ENCODE measurements at regions not wholly inside any gene's neighbourhood (a gene's known extent, or its start where the extent isn't known, plus 50 kb on each side); places are given as distances from the start of the nearest gene placed in this dataset.

DNA sequence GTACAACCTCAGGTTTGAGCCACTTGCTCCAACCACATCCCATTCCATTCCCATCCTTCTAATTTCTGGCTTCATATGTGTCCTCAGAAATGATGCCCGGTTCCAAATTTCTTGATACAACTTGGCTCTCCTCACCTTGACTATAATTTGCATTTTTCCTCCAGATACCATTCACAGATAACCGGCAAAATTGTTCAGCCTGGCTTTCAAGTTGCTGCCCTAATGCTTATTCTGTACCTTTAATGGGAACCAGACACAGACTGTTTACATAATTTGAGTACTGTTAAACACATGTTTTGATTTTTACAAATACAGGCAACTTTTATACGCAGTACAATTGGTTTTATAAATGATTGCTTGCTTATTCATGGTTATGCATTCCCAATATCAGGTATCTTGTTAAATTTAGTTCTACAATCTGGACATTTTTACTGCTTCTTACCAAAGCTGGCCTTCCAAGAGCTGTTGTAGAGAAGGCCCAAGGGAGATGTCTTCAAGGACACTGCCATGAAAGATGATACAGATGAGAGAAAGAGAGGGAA is 649.5 kb upstream of the CAMK1G start:
- intact Hi-C loops (cut with micrococcal nuclease) = no loop called here
- Mint-ChIP-seq H3K27me3 (ENCODE audit: low read depth in 3 of 3) (peaks cover 0 to 2% (median 0%) of the 10 kb centered on the region in 3 donors), H3K9me3 (peaks cover 0 to 4% (median 2%) of the 10 kb centered on the region in 7 donors), H3K4me3 (no peak overlapping the region), H3K36me3 (no peaks in the 10 kb centered on the region), H3K4me1 (no peaks in the 10 kb centered on the region), H3K27ac (no peak overlapping the region)
- no peak overlapping the region for H3K9ac ChIP-seq (ENCODE audit: insufficient read depth, low read length, poor library complexity, severe bottlenecking)
- WGBS (ENCODE audit: insufficient coverage) = 100% methylated on average over 1 of the region's 3 CpGs
- no peaks in the 10 kb centered on the region for H3K27me3 ChIP-seq (ENCODE audit: control insufficient read depth in 2 of 2, insufficient read depth in 2 of 2, low read length in 2 of 2)
- H3K79me2 ChIP-seq (ENCODE audit: insufficient read depth, low read length) = no peaks in the 10 kb centered on the region
- no peaks in the 10 kb centered on the region for H3K36me3 ChIP-seq (replicated peaks in 1 of 2; ENCODE audit: control insufficient read depth in 1 of 2, insufficient read depth in 2 of 2, low read length in 2 of 2)
- no peaks in the 10 kb centered on the region for H3K4me1 ChIP-seq (ENCODE audit: control insufficient read depth in 1 of 2, insufficient read depth in 2 of 2, low read length in 2 of 2)
- H4K20me1 ChIP-seq (ENCODE audit: insufficient read depth, low read length) = no peaks in the 10 kb centered on the region
- H2AFZ ChIP-seq (ENCODE audit: insufficient read depth, low read depth, low read length, poor library complexity, severe bottlenecking) = no peak overlapping the region
- H3K27ac ChIP-seq (ENCODE audit: low read depth in 1 of 2, low read length in 2 of 2) = no peak overlapping the region
- no peak overlapping the region for H3K4me3 ChIP-seq (replicated peaks in 1 of 3; ENCODE audit: low read depth in 2 of 3, low read length in 3 of 3)
- H3K9me3 ChIP-seq (replicated peaks in 1 of 2; ENCODE audit: control insufficient read depth in 1 of 2, insufficient read depth in 1 of 2, low read length in 2 of 2) = no peaks in the 10 kb centered on the region
- DNase-seq = no peak
- H3K4me2 ChIP-seq (replicated peaks; ENCODE audit: extremely low read depth, low read length, poor library complexity, severe bottlenecking) = no peak overlapping the region
- TF ChIP-seq, protein P1, sequence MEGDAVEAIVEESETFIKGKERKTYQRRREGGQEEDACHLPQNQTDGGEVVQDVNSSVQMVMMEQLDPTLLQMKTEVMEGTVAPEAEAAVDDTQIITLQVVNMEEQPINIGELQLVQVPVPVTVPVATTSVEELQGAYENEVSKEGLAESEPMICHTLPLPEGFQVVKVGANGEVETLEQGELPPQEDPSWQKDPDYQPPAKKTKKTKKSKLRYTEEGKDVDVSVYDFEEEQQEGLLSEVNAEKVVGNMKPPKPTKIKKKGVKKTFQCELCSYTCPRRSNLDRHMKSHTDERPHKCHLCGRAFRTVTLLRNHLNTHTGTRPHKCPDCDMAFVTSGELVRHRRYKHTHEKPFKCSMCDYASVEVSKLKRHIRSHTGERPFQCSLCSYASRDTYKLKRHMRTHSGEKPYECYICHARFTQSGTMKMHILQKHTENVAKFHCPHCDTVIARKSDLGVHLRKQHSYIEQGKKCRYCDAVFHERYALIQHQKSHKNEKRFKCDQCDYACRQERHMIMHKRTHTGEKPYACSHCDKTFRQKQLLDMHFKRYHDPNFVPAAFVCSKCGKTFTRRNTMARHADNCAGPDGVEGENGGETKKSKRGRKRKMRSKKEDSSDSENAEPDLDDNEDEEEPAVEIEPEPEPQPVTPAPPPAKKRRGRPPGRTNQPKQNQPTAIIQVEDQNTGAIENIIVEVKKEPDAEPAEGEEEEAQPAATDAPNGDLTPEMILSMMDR (IDR thresholded peaks at IDR 0.05) = no peak

- no peaks in the 10 kb centered on the region for H3K9me3 ChIP-seq (replicated peaks in 1 of 2; ENCODE audit: control insufficient read depth in 1 of 2, insufficient read depth in 1 of 2, low read length in 2 of 2)
- TF ChIP-seq, protein P1 (IDR thresholded peaks at IDR 0.05) = no peak
- H3K79me2 ChIP-seq (ENCODE audit: insufficient read depth, low read length) = no peaks in the 10 kb centered on the region
- no peak overlapping the region for H3K4me2 ChIP-seq (replicated peaks; ENCODE audit: extremely low read depth, low read length, poor library complexity, severe bottlenecking)
- no peaks in the 10 kb centered on the region for H3K4me1 ChIP-seq (ENCODE audit: control insufficient read depth in 1 of 2, insufficient read depth in 2 of 2, low read length in 2 of 2)
- Mint-ChIP-seq H3K27ac (no peak overlapping the region), H3K27me3 (ENCODE audit: low read depth in 3 of 3) (peaks cover 0 to 2% (median 2%) of the 10 kb centered on the region in 3 donors), H3K4me3 (no peak overlapping the region), H3K4me1 (no peaks in the 10 kb centered on the region), H3K9me3 (peaks cover 0 to 4% (median 2%) of the 10 kb centered on the region in 7 donors), H3K36me3 (no peaks in the 10 kb centered on the region)
- H3K4me3 ChIP-seq (replicated peaks in 1 of 3; ENCODE audit: low read depth in 2 of 3, low read length in 3 of 3) = no peak overlapping the region
- WGBS (ENCODE audit: insufficient coverage) = 70% methylated on average over 2 of the region's 6 CpGs
- H3K36me3 ChIP-seq (replicated peaks in 1 of 2; ENCODE audit: control insufficient read depth in 1 of 2, insufficient read depth in 2 of 2, low read length in 2 of 2) = no peaks in the 10 kb centered on the region
- H4K20me1 ChIP-seq (ENCODE audit: insufficient read depth, low read length) = no peaks in the 10 kb centered on the region
- H3K27ac ChIP-seq (ENCODE audit: low read depth in 1 of 2, low read length in 2 of 2) = no peak overlapping the region
- no peak overlapping the region for H2AFZ ChIP-seq (ENCODE audit: insufficient read depth, low read depth, low read length, poor library complexity, severe bottlenecking)
- H3K27me3 ChIP-seq (ENCODE audit: control insufficient read depth in 2 of 2, insufficient read depth in 2 of 2, low read length in 2 of 2) = no peaks in the 10 kb centered on the region
- no peak for DNase-seq
- intact Hi-C loops (cut with micrococcal nuclease) = no loop called here
- no peak overlapping the region for H3K9ac ChIP-seq (ENCODE audit: insufficient read depth, low read length, poor library complexity, severe bottlenecking)
These were observed 648.6 kb upstream of the CAMK1G start for GRCh38 chr1:208934933-208935332.
